Right lobe of liver (tissue), 4 donors: ENCODE measurements at regions not wholly inside any gene's neighbourhood (a gene's known extent, or its start where the extent isn't known, plus 50 kb on each side); places are given as distances from the start of the nearest gene placed in this dataset.

Source experiments
- POLR2A ChIP-seq: fragments of 450-650 bp; IDR thresholded peaks from one replicate; pipeline ENCODE4 v1.6.1; 2017; ENCODE audit warnings: antibody characterized with exemption, mild to moderate bottlenecking
- TF ChIP-seq, protein P1 (sequence below), 4 donors: fragments of 200-600 bp in 3 of 4; fragments of 450-650 bp in 1 of 4; IDR thresholded peaks; one replicate each; pipeline versions ENCODE4 v1.5.1 to v1.8.0; 2016 to 2022; ENCODE audit warnings: antibody characterized with exemption in 4 of 4, mild to moderate bottlenecking in 2 of 4
- donor health status: DM: no; HTN: no; CAD: no.
- donor health status: DM: no; HTN: no; CAD: no.
- donor health status: DM: no; HTN: yes; CAD: no.

DNA sequence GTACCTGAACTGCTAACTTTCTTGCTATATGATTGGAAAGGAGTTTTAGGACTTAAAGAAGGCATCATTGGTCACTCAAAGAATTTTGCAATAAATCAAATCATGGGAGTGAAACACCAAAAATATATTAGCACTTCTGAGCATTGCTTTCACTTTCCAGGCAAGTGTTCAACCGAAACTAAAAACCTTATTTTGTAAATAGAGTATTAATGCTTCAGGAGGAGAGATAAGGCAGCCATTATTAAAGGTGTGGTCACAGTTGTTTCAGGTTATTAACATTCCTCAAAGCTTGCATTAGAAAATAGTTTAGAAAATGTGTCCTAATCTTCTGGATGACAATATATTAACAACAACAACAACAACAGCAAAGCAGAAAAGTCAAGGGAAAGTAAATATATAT, 92.3 kb upstream of the TLL1 start:
- TF ChIP-seq, protein P1, sequence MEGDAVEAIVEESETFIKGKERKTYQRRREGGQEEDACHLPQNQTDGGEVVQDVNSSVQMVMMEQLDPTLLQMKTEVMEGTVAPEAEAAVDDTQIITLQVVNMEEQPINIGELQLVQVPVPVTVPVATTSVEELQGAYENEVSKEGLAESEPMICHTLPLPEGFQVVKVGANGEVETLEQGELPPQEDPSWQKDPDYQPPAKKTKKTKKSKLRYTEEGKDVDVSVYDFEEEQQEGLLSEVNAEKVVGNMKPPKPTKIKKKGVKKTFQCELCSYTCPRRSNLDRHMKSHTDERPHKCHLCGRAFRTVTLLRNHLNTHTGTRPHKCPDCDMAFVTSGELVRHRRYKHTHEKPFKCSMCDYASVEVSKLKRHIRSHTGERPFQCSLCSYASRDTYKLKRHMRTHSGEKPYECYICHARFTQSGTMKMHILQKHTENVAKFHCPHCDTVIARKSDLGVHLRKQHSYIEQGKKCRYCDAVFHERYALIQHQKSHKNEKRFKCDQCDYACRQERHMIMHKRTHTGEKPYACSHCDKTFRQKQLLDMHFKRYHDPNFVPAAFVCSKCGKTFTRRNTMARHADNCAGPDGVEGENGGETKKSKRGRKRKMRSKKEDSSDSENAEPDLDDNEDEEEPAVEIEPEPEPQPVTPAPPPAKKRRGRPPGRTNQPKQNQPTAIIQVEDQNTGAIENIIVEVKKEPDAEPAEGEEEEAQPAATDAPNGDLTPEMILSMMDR (IDR thresholded peaks at IDR 0.05): no peak
- no peak for TF ChIP-seq POLR2A
